ENCODE measurements at regions not wholly inside any gene's neighbourhood (a gene's known extent, or its start where the extent isn't known, plus 50 kb on each side); places are given as distances from the start of the nearest gene placed in this dataset.

- Histone ChIP-seq H3K9me3 (ENCODE audit: insufficient read depth, low read length) (no peaks in the 10 kb centered on the region), H3K36me3 (replicated peaks; ENCODE audit: low read depth, low read length) (no peaks in the 10 kb centered on the region), H3K79me2 (ENCODE audit: low read length) (no peaks in the 10 kb centered on the region), H4K20me1 (ENCODE audit: insufficient read depth, low read length) (no peaks in the 10 kb centered on the region), H3K27me3 (ENCODE audit: low read depth, low read length) (no peaks in the 10 kb centered on the region), H3K4me1 (ENCODE audit: low read length) (no peaks in the 10 kb centered on the region), H3K27ac (ENCODE audit: low read length) (no peak overlapping the region), H3K9ac (ENCODE audit: low read length) (no peak overlapping the region), H2AFZ (ENCODE audit: low read depth, low read length) (no peak overlapping the region), H3K4me3 (ENCODE audit: low read length) (no peak overlapping the region), H3K4me2 (ENCODE audit: low read length) (no peak overlapping the region)
- no peak for TF ChIP-seq CTCF (IDR thresholded peaks at IDR 0.05; ENCODE audit: low read depth, low read length)
- no peak for TF ChIP-seq EZH2phosphoT487 (IDR thresholded peaks at IDR 0.05; ENCODE audit: low read depth)
These were observed 85.3 kb upstream of the LIMCH1 start for GRCh38 chr4:41452484-41453225.

- Histone ChIP-seq H3K27me3 (ENCODE audit: low read depth, low read length) (no peaks in the 10 kb centered on the region), H3K27ac (ENCODE audit: low read length) (no peak overlapping the region), H3K4me2 (ENCODE audit: low read length) (no peak overlapping the region), H3K79me2 (ENCODE audit: low read length) (no peaks in the 10 kb centered on the region), H3K4me3 (ENCODE audit: low read length) (no peak overlapping the region), H3K36me3 (replicated peaks; ENCODE audit: low read depth, low read length) (no peaks in the 10 kb centered on the region), H4K20me1 (ENCODE audit: insufficient read depth, low read length) (no peaks in the 10 kb centered on the region), H3K9ac (ENCODE audit: low read length) (no peak overlapping the region), H2AFZ (ENCODE audit: low read depth, low read length) (no peak overlapping the region), H3K9me3 (ENCODE audit: insufficient read depth, low read length) (no peaks in the 10 kb centered on the region), H3K4me1 (ENCODE audit: low read length) (no peaks in the 10 kb centered on the region)
- TF ChIP-seq CTCF (IDR thresholded peaks at IDR 0.05; ENCODE audit: low read depth, low read length) (no peak), EZH2phosphoT487 (IDR thresholded peaks at IDR 0.05; ENCODE audit: low read depth) (no peak)
These were observed 83.5 kb upstream of the LIMCH1 start for GRCh38 chr4:41454423-41454822.

GRCh38 chr4:41455206-41455605 lies 82.8 kb upstream of the LIMCH1 start:
- no peak overlapping the region for H3K4me3 ChIP-seq (ENCODE audit: low read length)
- H2AFZ ChIP-seq (ENCODE audit: low read depth, low read length): no peak overlapping the region
- no peak overlapping the region for H3K4me2 ChIP-seq (ENCODE audit: low read length)
- H3K9me3 ChIP-seq (ENCODE audit: insufficient read depth, low read length): no peaks in the 10 kb centered on the region
- H3K4me1 ChIP-seq (ENCODE audit: low read length): no peaks in the 10 kb centered on the region
- H3K27ac ChIP-seq (ENCODE audit: low read length): no peak overlapping the region
- no peaks in the 10 kb centered on the region for H4K20me1 ChIP-seq (ENCODE audit: insufficient read depth, low read length)
- H3K79me2 ChIP-seq (ENCODE audit: low read length): no peaks in the 10 kb centered on the region
- TF ChIP-seq CTCF (IDR thresholded peaks at IDR 0.05; ENCODE audit: low read depth, low read length): no peak
- no peak for TF ChIP-seq EZH2phosphoT487 (IDR thresholded peaks at IDR 0.05; ENCODE audit: low read depth)
- no peak overlapping the region for H3K9ac ChIP-seq (ENCODE audit: low read length)
- H3K27me3 ChIP-seq (ENCODE audit: low read depth, low read length): no peaks in the 10 kb centered on the region
- H3K36me3 ChIP-seq (replicated peaks; ENCODE audit: low read depth, low read length): no peaks in the 10 kb centered on the region

- no peak overlapping the region for H3K9ac ChIP-seq (ENCODE audit: low read length)
- H3K36me3 ChIP-seq (replicated peaks; ENCODE audit: low read depth, low read length): no peaks in the 10 kb centered on the region
- no peaks in the 10 kb centered on the region for H3K79me2 ChIP-seq (ENCODE audit: low read length)
- H4K20me1 ChIP-seq (ENCODE audit: insufficient read depth, low read length): no peaks in the 10 kb centered on the region
- H3K4me2 ChIP-seq (ENCODE audit: low read length): no peak overlapping the region
- no peaks in the 10 kb centered on the region for H3K4me1 ChIP-seq (ENCODE audit: low read length)
- H3K9me3 ChIP-seq (ENCODE audit: insufficient read depth, low read length): no peaks in the 10 kb centered on the region
- no peak overlapping the region for H3K4me3 ChIP-seq (ENCODE audit: low read length)
- no peaks in the 10 kb centered on the region for H3K27me3 ChIP-seq (ENCODE audit: low read depth, low read length)
- H3K27ac ChIP-seq (ENCODE audit: low read length): no peak overlapping the region
- no peak overlapping the region for H2AFZ ChIP-seq (ENCODE audit: low read depth, low read length)
- no peak for TF ChIP-seq CTCF (IDR thresholded peaks at IDR 0.05; ENCODE audit: low read depth, low read length)
- TF ChIP-seq EZH2phosphoT487 (IDR thresholded peaks at IDR 0.05; ENCODE audit: low read depth): no peak
These were observed 81.3 kb upstream of the LIMCH1 start for GRCh38 chr4:41456559-41457101.

All from OCI-LY3 (cell line).